Mucosa of descending colon (tissue), 3 donors: ENCODE measurements at regions not wholly inside any gene's neighbourhood (a gene's known extent, or its start where the extent isn't known, plus 50 kb on each side); places are given as distances from the start of the nearest gene placed in this dataset.

Source experiments
- ATAC-seq: fragments of 200-7000 bp; cut with Tn5 transposase; one replicate; pipeline ENCODE4 v1.9.1; 2020; ENCODE audit warnings: mild to moderate bottlenecking, moderate library complexity
- DNase-seq, 3 donors: peaks; one replicate each; pipeline ENCODE4 v3.0.0-alpha.2; 2020
- H3K36me3 ChIP-seq: fragments of 200-600 bp; one replicate; pipeline ENCODE4 v1.8.0; 2021; ENCODE audit warnings: low read depth, mild to moderate bottlenecking
- H3K4me1 ChIP-seq: fragments of 200-600 bp; one replicate; pipeline ENCODE4 v1.8.0; 2021; ENCODE audit warnings: low read depth, mild to moderate bottlenecking
- H3K4me3 ChIP-seq: fragments of 200-600 bp; one replicate; pipeline ENCODE4 v1.8.0; 2021; ENCODE audit warnings: mild to moderate bottlenecking
- H3K9me3 ChIP-seq: fragments of 200-600 bp; one replicate; pipeline ENCODE4 v1.8.0; 2021; ENCODE audit warnings: mild to moderate bottlenecking
- intact Hi-C, 2 donors: fragments of 100-400 bp; cut with DNase I in 1 of 2; cut with micrococcal nuclease in 1 of 2; formaldehyde crosslinking; loops; one replicate each; pipeline versions ENCODE4 v1.11.0 to v1.11.1; 2022; cut with DNase I, micrococcal nuclease
- TF ChIP-seq, protein P1 (sequence below): fragments of 200-600 bp; IDR thresholded peaks from one replicate; pipeline ENCODE4 v1.8.0; 2022; ENCODE audit warnings: antibody characterized with exemption, mild to moderate bottlenecking
- donor health status: DM: no; HTN: no; CAD: no; lungs with moderate emphysema.
- donor health status: DM: no; HTN: no; CAD: no.
- donor health status: DM: no; HTN: yes; CAD: no.

DNA sequence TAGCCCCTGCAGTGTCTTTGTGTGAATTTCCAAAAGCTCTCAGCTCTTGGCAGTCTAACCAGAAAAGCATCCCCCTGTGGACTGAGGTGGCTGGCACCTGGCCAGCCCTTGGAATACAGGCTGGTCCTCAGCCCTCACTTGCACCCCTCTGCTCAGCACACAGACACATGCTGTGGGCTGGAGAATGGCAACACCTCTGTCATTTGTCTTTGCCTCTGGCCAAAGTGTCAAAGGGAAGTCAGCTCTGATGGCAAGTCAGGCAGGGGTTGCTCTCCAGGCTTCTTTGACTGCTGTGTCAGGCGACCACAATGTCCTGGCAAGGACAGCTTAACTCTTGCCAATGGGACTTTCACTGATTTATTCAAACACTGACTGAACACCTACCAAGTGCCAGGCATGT, 724.8 kb downstream of the INHBA start:
- TF ChIP-seq, protein P1, sequence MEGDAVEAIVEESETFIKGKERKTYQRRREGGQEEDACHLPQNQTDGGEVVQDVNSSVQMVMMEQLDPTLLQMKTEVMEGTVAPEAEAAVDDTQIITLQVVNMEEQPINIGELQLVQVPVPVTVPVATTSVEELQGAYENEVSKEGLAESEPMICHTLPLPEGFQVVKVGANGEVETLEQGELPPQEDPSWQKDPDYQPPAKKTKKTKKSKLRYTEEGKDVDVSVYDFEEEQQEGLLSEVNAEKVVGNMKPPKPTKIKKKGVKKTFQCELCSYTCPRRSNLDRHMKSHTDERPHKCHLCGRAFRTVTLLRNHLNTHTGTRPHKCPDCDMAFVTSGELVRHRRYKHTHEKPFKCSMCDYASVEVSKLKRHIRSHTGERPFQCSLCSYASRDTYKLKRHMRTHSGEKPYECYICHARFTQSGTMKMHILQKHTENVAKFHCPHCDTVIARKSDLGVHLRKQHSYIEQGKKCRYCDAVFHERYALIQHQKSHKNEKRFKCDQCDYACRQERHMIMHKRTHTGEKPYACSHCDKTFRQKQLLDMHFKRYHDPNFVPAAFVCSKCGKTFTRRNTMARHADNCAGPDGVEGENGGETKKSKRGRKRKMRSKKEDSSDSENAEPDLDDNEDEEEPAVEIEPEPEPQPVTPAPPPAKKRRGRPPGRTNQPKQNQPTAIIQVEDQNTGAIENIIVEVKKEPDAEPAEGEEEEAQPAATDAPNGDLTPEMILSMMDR: no peak
- DNase-seq (no peak), ATAC-seq (no peak)
- Histone ChIP-seq H3K9me3 (no peaks in the 10 kb centered on the region), H3K36me3 (no peaks in the 10 kb centered on the region), H3K4me1 (no peaks in the 10 kb centered on the region), H3K4me3 (no peak overlapping the region)
- intact Hi-C loops: no loop called here

DNA sequence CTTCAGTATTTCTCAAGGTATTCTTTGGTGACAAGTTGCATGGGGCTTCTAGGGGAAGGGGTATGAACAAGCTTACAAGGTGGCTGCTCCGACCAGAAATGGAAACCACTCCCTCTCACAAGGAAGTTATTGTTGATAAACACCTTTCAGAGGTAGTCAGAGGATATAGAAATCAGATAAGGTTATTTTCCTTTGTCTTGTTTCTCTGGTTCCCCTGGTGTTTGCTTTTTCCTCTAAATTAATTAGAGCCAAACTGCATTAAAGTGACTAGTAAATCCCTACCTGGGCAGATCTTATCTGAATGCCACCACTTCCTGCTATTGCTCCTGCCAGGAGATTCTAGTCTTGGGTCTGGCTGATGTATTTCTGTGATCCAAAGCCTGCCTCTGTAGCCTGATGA, 725.4 kb downstream of the INHBA start:
- TF ChIP-seq, protein P1: no peak

DNA sequence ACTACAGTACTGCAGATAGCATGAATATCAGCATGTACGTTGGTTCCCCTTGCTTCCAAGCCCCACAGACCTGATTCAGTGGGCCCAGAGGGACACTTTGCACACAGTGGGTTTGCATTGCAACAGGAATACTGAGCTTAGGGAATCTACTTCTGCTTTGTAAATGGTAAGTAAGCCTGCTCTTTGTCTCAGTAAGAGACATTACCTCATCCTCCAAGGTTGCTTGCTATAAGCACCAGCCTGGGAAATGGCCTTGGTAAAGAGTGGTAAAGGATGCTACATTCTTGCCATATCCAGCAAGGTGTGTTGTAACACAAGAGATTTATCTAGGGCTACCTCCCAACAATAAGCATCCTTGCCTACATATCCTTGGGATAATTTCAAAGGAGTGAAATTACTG, 730.5 kb downstream of the INHBA start:
- TF ChIP-seq, protein P1: no peak
- H3K9me3 ChIP-seq: no peaks in the 10 kb centered on the region
- intact Hi-C loops: no loop called here
- no peak overlapping the region for H3K4me3 ChIP-seq
- H3K36me3 ChIP-seq: no peaks in the 10 kb centered on the region
- ATAC-seq (no peak), DNase-seq (no peak)
- no peaks in the 10 kb centered on the region for H3K4me1 ChIP-seq

More for the DNA sequence above, 725.4 kb downstream of the INHBA start:
- no peaks in the 10 kb centered on the region for H3K36me3 ChIP-seq
- no peaks in the 10 kb centered on the region for H3K9me3 ChIP-seq
- intact Hi-C loops: no loop called here
- DNase-seq (no peak), ATAC-seq (no peak)
- H3K4me1 ChIP-seq: no peaks in the 10 kb centered on the region
- H3K4me3 ChIP-seq: no peak overlapping the region

DNA sequence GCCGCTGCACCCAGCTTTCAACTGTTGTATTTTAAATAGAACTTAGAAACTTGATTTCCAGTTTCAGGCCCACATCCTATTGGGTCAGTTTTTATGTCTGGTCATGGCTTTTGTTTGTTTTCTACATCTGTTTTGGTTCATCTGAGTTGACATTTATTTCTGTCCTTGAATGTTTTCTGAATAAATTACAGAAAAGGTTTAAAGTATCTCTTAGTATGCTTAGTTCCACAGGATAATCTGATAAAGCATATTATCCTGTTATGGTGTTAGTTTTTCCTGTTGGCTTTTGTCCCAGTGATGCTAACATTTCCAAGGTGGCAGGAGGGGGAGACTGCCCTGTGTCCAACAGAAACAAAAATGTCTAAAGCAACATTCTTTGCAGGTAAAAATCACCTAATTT, 733.2 kb downstream of the INHBA start:
- ATAC-seq: no peak
- TF ChIP-seq, protein P1: no peak
- Histone ChIP-seq H3K36me3 (no peaks in the 10 kb centered on the region), H3K4me3 (no peak overlapping the region), H3K4me1 (no peaks in the 10 kb centered on the region), H3K9me3 (no peaks in the 10 kb centered on the region)
- no peak for DNase-seq
- intact Hi-C loops: no loop called here

DNA sequence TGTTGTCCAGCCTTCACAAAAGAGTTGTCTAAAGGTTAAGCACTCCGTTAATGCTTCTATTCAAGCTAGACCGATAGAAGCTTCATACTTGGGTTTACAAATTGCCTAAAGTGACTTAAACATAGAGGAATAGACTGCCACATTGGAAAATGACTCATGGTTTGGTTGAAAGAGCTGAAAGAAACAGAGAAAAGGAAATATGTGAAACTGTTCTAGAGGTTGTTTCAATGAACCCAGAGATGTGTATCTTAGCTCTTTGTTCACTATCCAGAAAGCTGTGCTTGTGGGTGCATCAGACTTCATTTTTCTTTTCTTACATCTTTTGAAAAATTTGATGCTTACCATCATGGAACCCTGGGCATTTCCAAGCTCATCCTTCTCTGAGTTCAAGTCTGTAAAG, 736.2 kb downstream of the INHBA start:
- Histone ChIP-seq H3K36me3 (no peaks in the 10 kb centered on the region), H3K4me3 (no peak overlapping the region), H3K4me1 (no peaks in the 10 kb centered on the region), H3K9me3 (no peaks in the 10 kb centered on the region)
- TF ChIP-seq, protein P1: no peak
- ATAC-seq (no peak), DNase-seq (no peak)
- intact Hi-C loops: no loop called here

DNA sequence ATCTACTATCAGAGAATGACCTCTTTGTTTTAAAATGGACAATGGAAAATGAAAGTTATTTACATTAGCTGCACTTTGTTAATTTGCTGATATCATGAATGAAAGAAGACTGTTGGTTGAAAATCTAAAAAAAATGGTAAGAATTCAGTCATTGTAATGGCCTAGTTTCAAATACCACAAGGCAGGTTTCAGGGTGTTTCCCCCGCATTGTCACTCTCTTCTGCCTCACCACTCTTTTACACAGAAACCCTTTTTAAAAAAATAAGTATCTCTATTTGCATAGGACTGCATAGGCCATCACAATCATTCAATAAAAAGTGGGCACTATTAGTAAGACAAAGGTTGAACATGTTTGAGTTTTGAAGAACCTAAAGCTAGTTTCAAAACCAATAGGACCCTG, 737.1 kb downstream of the INHBA start:
- DNase-seq (no peak), ATAC-seq (no peak)
- no peaks in the 10 kb centered on the region for H3K9me3 ChIP-seq
- no peak overlapping the region for H3K4me3 ChIP-seq
- intact Hi-C loops: no loop called here
- TF ChIP-seq, protein P1: no peak
- H3K36me3 ChIP-seq: no peaks in the 10 kb centered on the region
- no peaks in the 10 kb centered on the region for H3K4me1 ChIP-seq
